NCI-H1694 (cell line): ENCODE measurements at regions not wholly inside any gene's neighbourhood (a gene's known extent, or its start where the extent isn't known, plus 50 kb on each side); places are given as distances from the start of the nearest gene placed in this dataset.
"Not testable (repeated sequence)": the region's sequence is repeated elsewhere in the genome, so short reads cannot be mapped to it uniquely, and the experiment has no call there.

Experiments used
- DNase-seq: peaks from one replicate; lab custom pipeline; 2025; lab: John Stamatoyannopoulos, UW

GRCh38 chr15:58295637-58296215 is 136.1 kb upstream of the LIPC start:
- DNase-seq = no peak

GRCh38 chr15:58296276-58296675 is 135.5 kb upstream of the LIPC start:
- no peak for DNase-seq

- DNase-seq = no peak
Observed at GRCh38 chr15:58297639-58298038, 134.2 kb upstream of the LIPC start.

- DNase-seq = no peak
Observed at GRCh38 chr15:58298879-58299850, 132.6 kb upstream of the LIPC start.

- DNase-seq = no peak
Observed at GRCh38 chr15:58302832-58303231, 129.0 kb upstream of the LIPC start.

GRCh38 chr15:58303236-58303635 is 128.6 kb upstream of the LIPC start:
- no peak for DNase-seq

GRCh38 chr15:58306591-58307312 is 125.0 kb upstream of the LIPC start:
- no peak for DNase-seq

GRCh38 chr15:58307313-58307961 is 124.4 kb upstream of the LIPC start:
- DNase-seq = no peak

- no peak for DNase-seq
Observed at GRCh38 chr15:58308742-58309355, 122.9 kb upstream of the LIPC start.

- DNase-seq = no peak
Observed at GRCh38 chr15:58309963-58310928, 121.5 kb upstream of the LIPC start.

GRCh38 chr15:58311556-58311955 is 120.2 kb upstream of the LIPC start:
- DNase-seq = no peak

- DNase-seq = no peak
Observed at GRCh38 chr15:58312031-58312430, 119.8 kb upstream of the LIPC start.

GRCh38 chr15:58313304-58313703 is 118.5 kb upstream of the LIPC start:
- no peak for DNase-seq

GRCh38 chr15:58313810-58314592 is 117.8 kb upstream of the LIPC start:
- no peak for DNase-seq

- no peak for DNase-seq
Observed at GRCh38 chr15:58314593-58315216, 117.1 kb upstream of the LIPC start.

- DNase-seq = no peak
Observed at GRCh38 chr15:58318517-58318916, 113.3 kb upstream of the LIPC start.

GRCh38 chr15:58321034-58321433 is 110.8 kb upstream of the LIPC start:
- DNase-seq = no peak

GRCh38 chr15:58322253-58322652 is 109.5 kb upstream of the LIPC start:
- DNase-seq = no peak

GRCh38 chr15:58323321-58323720 is 108.5 kb upstream of the LIPC start:
- DNase-seq = not testable (repeated sequence)
